Tibial artery (tissue), 4 donors: ENCODE measurements at regions not wholly inside any gene's neighbourhood (a gene's known extent, or its start where the extent isn't known, plus 50 kb on each side); places are given as distances from the start of the nearest gene placed in this dataset.

Source experiments
- DNase-seq, 2 donors: peaks; one replicate each; pipeline ENCODE4 v3.0.0-alpha.2; 2019
- H3K27ac ChIP-seq, 2 donors: fragments of 200-600 bp; sonication (generic) in 1 of 2; 1 replicate in 1 of 2; 2 replicates in 1 of 2; pipeline ENCODE4 v1.5.1; 2018 to 2019; ENCODE audit warnings: mild to moderate bottlenecking in 1 of 2
- H3K27me3 ChIP-seq, 2 donors: fragments of 200-600 bp; sonication (generic) in 1 of 2; one replicate each; pipeline versions ENCODE4 v1.5.1 to v1.6.0; 2016 to 2019
- H3K36me3 ChIP-seq, 3 donors: fragments of 200-600 bp; sonication (generic) in 2 of 3; one replicate each; pipeline ENCODE4 v1.5.1; 2016 to 2019; ENCODE audit warnings: mild to moderate bottlenecking in 2 of 3
- H3K4me1 ChIP-seq, 4 donors: fragments of 200-600 bp; sonication (generic) in 2 of 4; 1 replicate in 3 of 4; 2 replicates in 1 of 4; pipeline ENCODE4 v1.5.1; 2016 to 2019
- H3K4me3 ChIP-seq, 2 donors: fragments of 200-600 bp; sonication (generic) in 1 of 2; 1 replicate in 1 of 2; 2 replicates in 1 of 2; pipeline ENCODE4 v1.5.1; 2018 to 2019; ENCODE audit warnings: mild to moderate bottlenecking in 2 of 2
- H3K9me3 ChIP-seq, 3 donors: fragments of 200-600 bp; sonication (generic) in 1 of 3; one replicate each; pipeline ENCODE4 v1.5.1; 2016 to 2019
- intact Hi-C: fragments of 100-400 bp; cut with DNase I; formaldehyde crosslinking; loops from one replicate; pipeline ENCODE4 v1.15.0; 2023; ENCODE audit warnings: low total_unique reads
- TF ChIP-seq, protein P1 (sequence below), 2 experiments: fragments of 200-600 bp in 1 of 2; fragments of 450-650 bp in 1 of 2; IDR thresholded peaks; one replicate each; pipeline ENCODE4 v1.5.1; 2017 to 2019; ENCODE audit warnings: antibody characterized with exemption in 2 of 2, mild to moderate bottlenecking in 1 of 2, moderate library complexity in 1 of 2

DNA sequence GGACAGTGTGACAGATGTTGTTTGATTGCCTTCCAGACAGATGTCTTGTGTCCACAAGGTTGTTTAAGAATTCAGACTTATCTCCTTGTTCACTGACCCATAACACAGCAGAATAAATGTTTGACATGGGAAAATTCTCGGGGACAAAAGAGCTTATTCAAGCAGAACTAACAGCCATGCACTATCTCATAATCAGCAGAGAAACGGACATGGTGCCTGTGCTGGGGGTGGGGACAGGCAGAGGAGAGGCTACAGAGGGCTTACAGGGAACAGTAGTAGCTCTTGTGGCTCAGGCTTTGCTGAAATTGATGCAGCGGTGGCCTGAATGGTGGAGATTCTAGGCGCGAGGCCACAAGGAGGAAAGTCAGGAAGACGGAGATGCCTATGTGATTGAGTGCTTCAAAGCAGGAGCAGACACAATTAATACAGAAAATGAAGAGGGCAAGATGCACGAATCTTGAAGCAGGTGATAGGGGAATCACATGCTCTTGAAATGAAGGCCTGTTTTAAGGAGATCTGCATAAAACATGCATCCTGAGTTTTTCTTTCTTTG, 62.0 kb upstream of the CAB39 start:
- no peaks in the 10 kb centered on the region for H3K9me3 ChIP-seq
- no peaks in the 10 kb centered on the region for H3K4me1 ChIP-seq

DNA sequence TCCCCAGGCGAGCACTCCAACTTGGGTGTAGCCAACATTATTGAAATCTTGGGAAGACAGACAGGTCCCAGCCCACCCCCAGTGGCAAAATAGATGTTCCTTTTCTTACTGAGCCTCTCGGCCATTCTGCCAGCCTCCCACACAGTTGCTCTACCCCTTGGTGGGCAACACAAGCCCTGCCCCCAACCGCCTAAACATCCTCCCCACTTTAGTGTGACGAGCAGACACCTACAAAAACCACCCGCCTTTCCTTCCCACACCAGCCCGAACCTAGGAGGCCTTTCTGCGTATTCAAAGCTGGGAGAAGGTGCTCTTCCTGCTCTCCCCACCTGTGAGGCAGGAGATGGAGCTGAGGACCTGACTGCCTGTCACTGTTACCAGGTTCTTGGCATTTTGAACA, 58.6 kb upstream of the CAB39 start:
- Histone ChIP-seq H3K36me3 (no peaks in the 10 kb centered on the region), H3K4me3 (no peak overlapping the region), H3K9me3 (no peaks in the 10 kb centered on the region), H3K27me3 (no peaks in the 10 kb centered on the region), H3K4me1 (no peaks in the 10 kb centered on the region), H3K27ac (no peak overlapping the region)
- intact Hi-C loops: no loop called here
- TF ChIP-seq, protein P1, sequence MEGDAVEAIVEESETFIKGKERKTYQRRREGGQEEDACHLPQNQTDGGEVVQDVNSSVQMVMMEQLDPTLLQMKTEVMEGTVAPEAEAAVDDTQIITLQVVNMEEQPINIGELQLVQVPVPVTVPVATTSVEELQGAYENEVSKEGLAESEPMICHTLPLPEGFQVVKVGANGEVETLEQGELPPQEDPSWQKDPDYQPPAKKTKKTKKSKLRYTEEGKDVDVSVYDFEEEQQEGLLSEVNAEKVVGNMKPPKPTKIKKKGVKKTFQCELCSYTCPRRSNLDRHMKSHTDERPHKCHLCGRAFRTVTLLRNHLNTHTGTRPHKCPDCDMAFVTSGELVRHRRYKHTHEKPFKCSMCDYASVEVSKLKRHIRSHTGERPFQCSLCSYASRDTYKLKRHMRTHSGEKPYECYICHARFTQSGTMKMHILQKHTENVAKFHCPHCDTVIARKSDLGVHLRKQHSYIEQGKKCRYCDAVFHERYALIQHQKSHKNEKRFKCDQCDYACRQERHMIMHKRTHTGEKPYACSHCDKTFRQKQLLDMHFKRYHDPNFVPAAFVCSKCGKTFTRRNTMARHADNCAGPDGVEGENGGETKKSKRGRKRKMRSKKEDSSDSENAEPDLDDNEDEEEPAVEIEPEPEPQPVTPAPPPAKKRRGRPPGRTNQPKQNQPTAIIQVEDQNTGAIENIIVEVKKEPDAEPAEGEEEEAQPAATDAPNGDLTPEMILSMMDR (IDR thresholded peaks at IDR 0.05): no peak
- no peak for DNase-seq

More for the DNA sequence above, 62.0 kb upstream of the CAB39 start:
- H3K27ac ChIP-seq: no peak overlapping the region
- H3K4me3 ChIP-seq: no peak overlapping the region
- intact Hi-C loops: no loop called here
- H3K36me3 ChIP-seq: no peaks in the 10 kb centered on the region
- no peak for DNase-seq
- TF ChIP-seq, protein P1 (IDR thresholded peaks at IDR 0.05): no peak
- no peaks in the 10 kb centered on the region for H3K27me3 ChIP-seq

DNA sequence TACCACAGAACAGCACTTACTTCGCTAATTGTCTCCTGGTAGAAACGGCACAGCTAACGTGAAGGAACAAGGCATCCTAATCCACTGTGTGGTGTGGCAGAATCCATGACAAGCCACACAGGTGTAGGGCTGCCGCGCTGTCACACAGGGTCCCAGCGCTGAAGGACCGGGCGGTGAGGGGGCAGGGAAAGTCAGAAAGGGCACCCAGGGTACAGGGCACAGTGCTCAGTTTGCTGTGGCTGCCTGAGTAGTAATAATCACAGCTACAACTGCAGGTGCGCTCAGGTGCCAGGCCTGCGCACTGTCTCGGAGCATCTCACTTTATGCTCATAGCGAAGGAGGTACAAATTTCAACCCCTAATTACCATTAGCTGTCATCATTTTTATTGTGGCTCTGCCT, 55.2 kb upstream of the CAB39 start:
- DNase-seq: no peak
- no peaks in the 10 kb centered on the region for H3K9me3 ChIP-seq
- H3K4me3 ChIP-seq: no peak overlapping the region
- H3K27me3 ChIP-seq: no peaks in the 10 kb centered on the region
- TF ChIP-seq, protein P1 (IDR thresholded peaks at IDR 0.05): no peak
- no peak overlapping the region for H3K27ac ChIP-seq
- no peaks in the 10 kb centered on the region for H3K4me1 ChIP-seq
- no peaks in the 10 kb centered on the region for H3K36me3 ChIP-seq
- intact Hi-C loops: no loop called here

- Histone ChIP-seq H3K27me3 (no peaks in the 10 kb centered on the region), H3K4me3 (no peak overlapping the region), H3K36me3 (no peaks in the 10 kb centered on the region), H3K27ac (no peak overlapping the region), H3K9me3 (no peaks in the 10 kb centered on the region), H3K4me1 (no peaks in the 10 kb centered on the region)
- TF ChIP-seq, protein P1 (IDR thresholded peaks at IDR 0.05): no peak
- DNase-seq: no peak
- intact Hi-C loops: no loop called here
Measured at GRCh38 chr2:230657906-230658305, 54.7 kb upstream of the CAB39 start.

DNA sequence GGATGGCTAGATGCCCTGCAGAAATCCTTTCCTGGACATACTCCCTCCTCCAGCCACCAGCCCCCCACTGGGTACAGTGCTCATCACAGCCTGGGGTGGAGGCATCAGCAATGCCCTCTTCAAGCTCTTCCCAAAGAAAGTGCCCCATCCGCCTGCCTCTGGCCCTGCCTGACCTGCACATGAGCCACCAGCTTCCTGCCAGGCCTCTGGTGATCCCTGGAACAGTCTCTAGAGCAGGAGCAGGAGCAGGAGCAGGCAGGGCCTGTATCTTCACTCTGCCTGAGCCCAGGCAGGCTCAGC, 54.1 kb upstream of the CAB39 start:
- Histone ChIP-seq H3K4me1 (no peaks in the 10 kb centered on the region), H3K9me3 (no peaks in the 10 kb centered on the region), H3K36me3 (no peaks in the 10 kb centered on the region), H3K27ac (no peak overlapping the region), H3K27me3 (no peaks in the 10 kb centered on the region), H3K4me3 (no peak overlapping the region)
- intact Hi-C loops: no loop called here
- no peak for DNase-seq
- TF ChIP-seq, protein P1 (IDR thresholded peaks at IDR 0.05): no peak
